Cardiac muscle cell (in vitro differentiated cells and primary cell): ENCODE measurements at regions not wholly inside any gene's neighbourhood (a gene's known extent, or its start where the extent isn't known, plus 50 kb on each side); places are given as distances from the start of the nearest gene placed in this dataset.

ENCODE experiments used
- DNase-seq, 2 donors: peaks; one replicate each; pipeline versions ENCODE4 v3.0.0 to v3.0.0-alpha.2; 2010 to 2017; ENCODE audit warnings: low read depth in 1 of 2, low spot score in 1 of 2
- H3K27ac ChIP-seq: fragments of 200-600 bp; sonication (generic); 2 replicates; pipeline ENCODE4 v1.5.1; 2016
- H3K27me3 ChIP-seq: fragments of 200-600 bp; sonication (generic); 2 replicates; pipeline ENCODE4 v1.6.0; 2016; ENCODE audit warnings: control low read depth
- H3K36me3 ChIP-seq: fragments of 200-600 bp; sonication (generic); 2 replicates; pipeline ENCODE4 v1.5.1; 2016; ENCODE audit warnings: control low read depth
- H3K4me1 ChIP-seq: fragments of 200-600 bp; sonication (generic); 2 replicates; pipeline ENCODE4 v1.8.1; 2017; ENCODE audit warnings: low read depth, mild to moderate bottlenecking, mixed run types
- H3K4me3 ChIP-seq: fragments of 200-600 bp; sonication (generic); 2 replicates; pipeline ENCODE4 v1.5.1; 2016; ENCODE audit warnings: mild to moderate bottlenecking
- H3K9me3 ChIP-seq: fragments of 200-600 bp; sonication (generic); 2 replicates; pipeline ENCODE4 v1.5.1; 2017; ENCODE audit warnings: low read depth, mild to moderate bottlenecking, control low read depth
- CTCF ChIP-seq: IDR thresholded peaks from 2 replicates; pipeline ENCODE4 v1.5.1; 2012; ENCODE audit warnings: low read depth, mild to moderate bottlenecking, low read length

- DNase-seq: no peak
- no peak for TF ChIP-seq CTCF
- Histone ChIP-seq H3K4me3 (no peak overlapping the region), H3K9me3 (no peaks in the 10 kb centered on the region), H3K4me1 (no peaks in the 10 kb centered on the region), H3K27me3 (no peaks in the 10 kb centered on the region), H3K36me3 (no peaks in the 10 kb centered on the region), H3K27ac (no peak overlapping the region)
These were observed 111.2 kb upstream of the NANOGP8 start for GRCh38 chr15:35196273-35196672.

- DNase-seq: no peak
- Histone ChIP-seq H3K9me3 (no peaks in the 10 kb centered on the region), H3K27me3 (no peaks in the 10 kb centered on the region), H3K36me3 (no peaks in the 10 kb centered on the region), H3K4me3 (no peak overlapping the region), H3K4me1 (no peaks in the 10 kb centered on the region), H3K27ac (no peak overlapping the region)
- no peak for TF ChIP-seq CTCF
These were observed 110.6 kb upstream of the NANOGP8 start for GRCh38 chr15:35195649-35196048.

GRCh38 chr15:35195031-35195430, 109.9 kb upstream of the NANOGP8 start:
- DNase-seq: no peak
- Histone ChIP-seq H3K36me3 (no peaks in the 10 kb centered on the region), H3K27me3 (no peaks in the 10 kb centered on the region), H3K4me1 (no peaks in the 10 kb centered on the region), H3K27ac (no peak overlapping the region), H3K4me3 (no peak overlapping the region), H3K9me3 (no peaks in the 10 kb centered on the region)
- no peak for TF ChIP-seq CTCF

- DNase-seq: peak in 1 of 2 donors; percentile 15
- Histone ChIP-seq H3K27ac (no peak overlapping the region), H3K4me3 (no peak overlapping the region), H3K4me1 (no peaks in the 10 kb centered on the region), H3K9me3 (no peaks in the 10 kb centered on the region), H3K27me3 (no peaks in the 10 kb centered on the region), H3K36me3 (no peaks in the 10 kb centered on the region)
- TF ChIP-seq CTCF: no peak
These were observed 109.2 kb upstream of the NANOGP8 start for GRCh38 chr15:35194296-35194695.

- Histone ChIP-seq H3K27ac (no peak overlapping the region), H3K27me3 (no peaks in the 10 kb centered on the region), H3K36me3 (no peaks in the 10 kb centered on the region), H3K4me1 (peaks cover under 1% of the 10 kb centered on the region), H3K4me3 (no peak overlapping the region), H3K9me3 (no peaks in the 10 kb centered on the region)
- no peak for TF ChIP-seq CTCF
- no peak for DNase-seq
These were observed 106.7 kb upstream of the NANOGP8 start for GRCh38 chr15:35191783-35192182.

- TF ChIP-seq CTCF: no peak
- H3K27ac ChIP-seq: no peak overlapping the region
- H3K9me3 ChIP-seq: no peaks in the 10 kb centered on the region
- H3K4me3 ChIP-seq: no peak overlapping the region
- peaks cover 5% of the 10 kb centered on the region for H3K4me1 ChIP-seq
- H3K36me3 ChIP-seq: no peaks in the 10 kb centered on the region
- no peaks in the 10 kb centered on the region for H3K27me3 ChIP-seq
- DNase-seq: peak in 1 of 2 donors; percentile 48
These were observed 101.3 kb upstream of the NANOGP8 start for GRCh38 chr15:35186346-35186745.
